ENCODE measurements at regions not wholly inside any gene's neighbourhood (a gene's known extent, or its start where the extent isn't known, plus 50 kb on each side); places are given as distances from the start of the nearest gene placed in this dataset.
"Not testable (repeated sequence)": the region's sequence is repeated elsewhere in the genome, so short reads cannot be mapped to it uniquely, and the experiment has no call there.

DNA sequence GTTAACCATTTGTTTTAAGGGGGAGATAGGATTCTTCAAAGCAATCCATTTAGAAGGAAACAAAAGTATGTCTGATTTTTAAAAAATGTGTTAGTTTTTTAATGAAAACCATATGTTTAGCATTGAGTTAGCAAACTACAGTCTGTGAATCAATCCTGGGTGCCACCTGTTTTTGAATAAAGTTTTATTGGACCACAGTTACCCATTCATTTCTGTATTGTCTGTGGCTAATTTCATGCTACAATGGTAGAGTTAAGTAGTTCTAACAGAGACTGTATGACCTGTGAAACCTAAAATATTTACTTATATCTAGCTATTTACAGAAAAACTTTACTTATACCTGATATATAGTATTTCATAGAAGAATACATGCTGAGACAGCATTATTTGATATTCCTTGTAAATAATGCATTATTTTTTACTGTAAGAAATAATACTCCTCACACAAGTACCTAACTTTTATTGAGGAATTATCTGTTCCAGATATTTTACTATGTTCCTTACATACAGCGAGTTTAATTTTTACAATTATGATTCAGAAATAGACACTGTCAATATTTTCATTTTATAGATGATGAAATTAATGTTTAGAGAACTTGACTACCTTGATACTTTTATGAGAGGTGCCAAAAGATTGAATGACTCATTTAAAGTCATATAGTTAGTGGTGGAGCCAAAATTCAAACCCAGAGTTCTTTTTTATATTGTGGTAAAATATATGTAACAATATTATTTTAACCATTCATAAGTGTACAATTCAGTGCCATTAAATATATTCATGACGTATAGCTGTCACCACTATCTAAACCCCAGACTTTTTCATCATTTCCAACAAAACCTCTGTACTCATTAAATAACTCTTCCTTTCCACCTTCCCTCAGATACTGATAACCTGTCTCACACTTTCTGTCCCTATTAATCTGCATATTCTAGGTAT lies 122.0 kb downstream of the GLUD2 start:
- DNase-seq (ENCODE audit: low read depth in 2 of 2, low spot score in 1 of 2), result no peak

DNA sequence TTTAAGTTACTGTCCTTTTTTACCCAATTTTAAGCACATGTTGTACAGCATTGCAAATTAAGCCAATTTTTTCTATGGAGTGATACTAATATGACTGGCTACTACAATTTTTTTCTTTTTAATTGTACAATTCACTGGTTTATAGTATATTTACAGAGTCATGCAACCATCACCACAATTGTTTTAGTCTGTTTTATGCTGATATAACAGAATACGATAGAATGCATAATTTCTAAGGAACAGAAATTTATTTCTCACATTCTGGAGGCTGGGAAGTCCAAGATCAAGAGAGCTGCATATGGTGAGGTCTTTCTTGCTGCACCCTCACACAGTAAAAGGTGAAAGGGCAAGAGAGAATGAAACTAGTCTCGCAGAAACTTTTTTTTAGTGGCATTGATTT lies 125.3 kb downstream of the GLUD2 start:
- no peak for DNase-seq (ENCODE audit: low read depth in 2 of 2, low spot score in 1 of 2)

DNA sequence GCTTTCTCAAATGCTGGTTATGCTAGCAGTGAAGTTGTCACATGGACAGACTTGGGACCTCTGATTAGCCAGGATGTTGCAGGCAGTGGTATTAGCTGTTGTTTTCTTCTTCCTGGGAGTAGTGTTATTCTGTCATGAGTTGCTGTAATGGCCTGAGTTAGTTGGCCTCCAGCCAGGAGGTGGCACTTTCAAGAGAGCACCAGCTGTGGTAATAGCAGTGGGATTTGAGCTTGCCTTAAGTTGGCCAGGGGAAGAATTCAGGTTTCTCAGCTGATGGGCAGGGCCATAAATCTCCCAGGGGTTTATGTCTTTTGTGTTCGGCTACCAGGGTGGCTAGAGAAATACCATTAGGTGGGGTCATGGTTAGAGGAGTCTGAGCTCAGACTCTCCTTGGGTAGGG lies 132.6 kb downstream of the GLUD2 start:
- DNase-seq (ENCODE audit: low read depth in 2 of 2, low spot score in 1 of 2), result no peak

DNA sequence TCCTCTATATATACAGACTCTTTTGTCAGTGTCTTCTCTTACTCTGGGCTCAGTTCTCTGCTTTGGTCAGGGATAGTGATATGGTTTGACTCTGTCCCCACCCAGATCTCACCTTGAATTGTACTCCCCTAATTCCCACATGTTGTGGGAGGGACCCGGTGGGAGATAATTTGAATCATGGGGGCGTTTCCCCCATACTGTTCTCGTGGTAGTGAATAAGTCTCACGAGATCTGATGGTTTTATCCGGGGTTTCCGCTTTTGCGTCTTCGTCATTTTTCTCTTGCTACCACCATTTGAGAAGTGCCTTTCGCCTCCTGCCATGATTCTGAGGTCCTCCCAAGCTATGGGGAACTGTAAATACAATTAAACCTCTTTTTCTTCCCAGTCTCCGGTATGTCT lies 144.4 kb downstream of the GLUD2 start:
- no peak for DNase-seq (ENCODE audit: low read depth in 2 of 2, low spot score in 1 of 2)

DNA sequence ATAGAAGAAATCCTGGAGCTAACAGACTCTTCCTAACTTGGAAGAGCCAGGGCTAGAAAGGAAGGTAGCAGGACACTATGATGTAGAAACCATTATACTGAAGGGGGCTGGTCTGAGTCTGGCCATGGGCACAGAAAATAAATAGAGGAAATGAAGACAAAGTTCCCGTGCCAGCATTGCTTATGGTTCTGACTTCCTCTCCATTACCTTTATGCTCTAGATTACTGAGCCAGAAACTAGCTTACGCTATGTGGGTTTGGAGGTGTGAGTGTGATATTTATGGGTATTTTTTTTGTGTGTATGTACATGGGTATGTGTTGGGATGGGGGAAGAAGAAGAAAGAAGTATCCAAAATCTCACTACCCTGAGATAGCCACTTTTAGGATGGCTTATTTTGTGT lies 148.3 kb downstream of the GLUD2 start:
- DNase-seq (ENCODE audit: low read depth in 2 of 2, low spot score in 1 of 2), result no peak

DNA sequence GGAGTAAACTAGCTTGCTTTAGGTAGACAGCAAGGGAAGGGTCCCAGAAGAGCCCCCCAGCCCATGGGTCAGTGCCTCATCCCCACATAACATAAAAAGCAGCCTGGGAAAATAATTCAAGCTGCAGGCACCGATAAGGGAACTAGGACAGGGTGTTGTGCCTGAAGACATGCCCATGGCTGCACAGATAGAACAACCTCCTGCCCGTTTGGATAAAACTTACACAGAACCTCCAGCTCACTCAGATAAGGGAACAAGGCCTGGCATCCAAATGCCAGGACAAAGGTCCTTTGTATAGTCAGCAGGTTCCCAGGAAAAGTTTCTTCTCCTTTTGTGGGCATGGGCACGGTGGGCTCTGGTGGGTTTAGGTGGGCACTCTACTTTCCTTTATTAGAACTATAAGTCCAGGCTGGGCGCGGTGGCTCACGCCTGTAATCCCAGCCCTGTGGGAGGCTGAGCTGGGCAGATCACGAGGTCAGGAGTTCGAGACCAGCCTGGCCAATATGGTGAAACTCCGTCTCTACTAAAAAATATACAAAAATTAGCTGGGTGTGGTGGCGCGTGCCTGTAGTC lies 149.5 kb downstream of the GLUD2 start:
- not testable (repeated sequence) for DNase-seq (ENCODE audit: low read depth in 2 of 2, low spot score in 1 of 2)

DNA sequence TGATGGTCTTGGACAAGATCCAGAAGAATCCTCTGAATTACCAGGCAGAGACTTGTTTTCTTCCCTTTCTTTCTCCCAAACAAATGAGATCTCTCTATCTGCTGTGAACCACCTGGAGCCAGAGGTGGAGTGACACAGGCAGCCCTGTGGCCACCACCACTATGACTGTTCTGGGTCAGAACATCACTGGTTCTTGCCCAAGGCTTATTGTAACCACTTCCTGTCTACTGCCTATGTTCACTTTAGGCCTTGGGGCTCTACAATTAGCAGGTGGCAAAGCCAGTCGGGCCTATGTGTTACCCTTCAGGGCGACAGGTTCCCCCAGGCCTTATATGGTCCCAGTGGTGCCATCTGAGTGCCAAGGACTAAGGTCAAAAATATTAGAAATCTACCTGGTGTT lies 161.2 kb downstream of the GLUD2 start:
- no peak for DNase-seq (ENCODE audit: low read depth in 2 of 2, low spot score in 1 of 2)

DNA sequence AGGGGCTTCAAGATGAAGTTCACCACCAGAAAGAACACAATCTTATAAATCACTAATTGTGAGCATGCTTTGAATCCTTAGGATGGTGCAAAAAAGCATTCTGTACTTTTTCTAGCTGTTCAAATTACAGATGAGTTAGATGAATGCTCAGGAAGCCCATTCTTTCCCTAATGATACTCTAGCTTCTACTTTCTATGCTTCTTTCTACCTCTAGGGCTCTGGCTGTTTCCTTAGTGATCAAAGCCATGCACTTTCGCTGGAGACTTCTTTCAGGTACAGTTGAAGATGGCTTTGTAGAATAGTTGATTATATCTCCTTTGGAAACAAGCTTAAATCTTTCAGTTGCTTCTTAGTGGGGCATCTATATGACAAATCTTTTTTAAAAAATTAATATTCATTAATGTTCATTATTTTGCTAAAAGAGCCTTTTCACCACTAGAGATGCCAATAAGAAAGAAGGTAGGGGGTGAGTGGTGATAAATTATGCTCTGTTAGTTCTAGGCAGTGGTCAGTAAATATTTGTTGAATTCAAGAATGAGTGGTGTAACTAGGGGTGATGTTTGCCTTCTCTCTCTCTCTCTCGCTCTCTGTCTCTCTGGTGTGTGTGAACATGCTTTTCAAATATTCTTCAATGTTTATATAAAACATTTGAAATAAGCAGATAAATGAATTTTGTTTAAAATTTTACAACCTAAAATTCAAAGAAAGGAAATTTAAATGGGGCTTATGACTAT lies 169.4 kb downstream of the GLUD2 start:
- no peak for DNase-seq (ENCODE audit: low read depth in 2 of 2, low spot score in 1 of 2)

DNA sequence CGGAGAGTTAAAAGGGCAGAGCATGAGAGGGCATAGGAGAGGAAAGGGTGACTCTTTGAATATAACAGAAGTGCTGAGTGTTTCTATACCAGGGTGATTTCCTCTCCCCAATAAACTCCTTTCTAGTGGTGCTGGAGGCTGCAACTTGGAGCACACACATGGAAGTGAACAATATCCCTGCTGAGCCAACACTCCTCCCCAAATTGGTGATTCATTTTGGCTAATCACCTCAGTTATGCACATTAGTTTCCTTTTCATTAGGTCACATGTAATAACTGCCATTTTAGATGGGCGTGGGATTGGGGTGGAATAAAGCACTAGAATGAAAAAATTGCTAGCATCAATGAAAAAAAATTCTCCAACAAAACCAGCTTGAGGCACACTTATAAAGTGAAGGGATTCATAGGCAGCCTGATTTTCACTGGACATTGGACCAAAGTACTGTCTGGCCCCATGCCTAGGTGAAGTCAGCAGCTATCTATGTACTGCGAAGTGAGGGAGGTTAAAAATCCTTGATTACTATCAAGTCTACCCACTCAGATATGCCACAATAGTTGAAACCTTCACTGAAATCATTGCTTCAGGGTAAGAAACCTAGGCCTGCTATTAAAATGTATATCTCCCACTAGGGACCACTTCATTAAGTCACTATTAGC lies 174.0 kb downstream of the GLUD2 start:
- no peak for DNase-seq (ENCODE audit: low read depth in 2 of 2, low spot score in 1 of 2)

DNA sequence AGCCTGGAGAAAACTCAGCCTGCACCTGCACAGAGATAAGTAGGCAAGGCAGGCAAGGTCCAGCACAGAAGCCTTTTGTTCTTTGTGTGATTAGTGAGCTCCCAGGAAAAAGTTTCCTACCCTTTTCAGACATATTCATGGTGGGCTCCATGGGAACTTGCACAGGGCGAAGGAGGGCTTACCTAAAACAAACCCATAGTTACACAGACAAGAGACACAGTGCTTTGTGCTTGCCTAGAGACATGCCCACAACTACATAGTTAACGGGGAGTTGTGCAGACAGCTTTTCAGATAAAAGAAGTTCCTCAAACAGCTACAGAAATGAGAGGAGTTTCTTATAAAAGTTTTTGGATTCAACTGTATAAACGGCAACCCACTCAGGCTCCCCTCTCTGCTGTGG lies 180.5 kb downstream of the GLUD2 start:
- DNase-seq (ENCODE audit: low read depth in 2 of 2, low spot score in 1 of 2), result no peak

DNA sequence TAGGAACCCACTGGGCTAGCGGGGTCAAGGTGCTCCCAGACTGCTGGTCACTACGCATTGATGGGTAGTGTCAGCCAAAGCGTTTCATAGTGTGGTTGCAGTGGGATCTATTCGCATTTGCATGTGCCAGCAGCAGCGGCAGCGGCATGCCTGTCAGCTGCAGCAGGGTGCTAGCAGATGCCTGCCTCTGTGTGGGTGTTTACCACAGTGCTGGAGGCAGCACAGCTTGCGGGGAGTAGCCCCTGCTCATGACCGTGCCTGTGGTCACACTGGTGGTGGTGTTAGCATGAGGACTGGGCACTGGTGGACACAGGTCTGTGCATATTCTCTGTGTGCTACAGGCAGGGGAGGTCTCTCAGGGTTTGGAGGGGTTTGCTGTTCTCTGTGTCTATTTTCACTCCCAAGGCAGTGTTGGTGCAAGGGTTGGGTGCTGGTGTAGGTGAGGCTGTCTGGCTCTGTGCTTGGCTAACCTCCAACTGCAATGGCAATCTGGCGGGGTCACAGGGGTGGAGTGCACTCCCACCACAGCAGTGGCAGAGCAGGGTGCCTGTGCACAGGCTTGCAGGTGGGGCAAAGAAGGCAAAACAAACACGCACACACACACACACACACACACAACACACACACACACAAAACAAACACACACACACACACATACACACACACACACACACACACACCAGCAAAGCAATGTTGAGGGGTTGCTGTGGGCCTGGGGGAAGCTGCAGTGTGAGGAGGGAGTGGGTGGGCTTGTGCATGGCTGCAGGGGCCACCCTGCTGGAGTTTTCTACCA lies 184.4 kb downstream of the GLUD2 start:
- DNase-seq (ENCODE audit: low read depth in 2 of 2, low spot score in 1 of 2), result no peak

DNA sequence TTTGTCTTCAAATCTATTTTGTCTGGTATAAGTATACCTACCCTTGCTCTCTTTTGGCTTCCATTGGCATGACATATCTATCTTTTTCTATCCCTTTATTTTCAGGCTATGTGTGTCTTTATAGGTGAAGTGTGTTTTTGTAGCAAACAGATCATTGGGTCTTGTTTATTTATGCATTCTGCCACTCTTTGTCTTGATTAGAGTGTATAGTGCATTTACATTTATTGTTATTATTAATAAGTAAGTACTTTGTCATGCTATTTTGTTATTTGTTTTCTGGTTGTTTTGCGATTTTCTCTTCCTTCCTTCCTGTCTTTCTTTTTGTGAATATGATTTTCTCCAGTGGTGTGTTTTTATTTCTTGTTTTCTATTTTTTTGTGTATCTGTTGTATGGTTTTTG lies 188.6 kb downstream of the GLUD2 start:
- DNase-seq (ENCODE audit: low read depth in 2 of 2, low spot score in 1 of 2), result no peak

DNA sequence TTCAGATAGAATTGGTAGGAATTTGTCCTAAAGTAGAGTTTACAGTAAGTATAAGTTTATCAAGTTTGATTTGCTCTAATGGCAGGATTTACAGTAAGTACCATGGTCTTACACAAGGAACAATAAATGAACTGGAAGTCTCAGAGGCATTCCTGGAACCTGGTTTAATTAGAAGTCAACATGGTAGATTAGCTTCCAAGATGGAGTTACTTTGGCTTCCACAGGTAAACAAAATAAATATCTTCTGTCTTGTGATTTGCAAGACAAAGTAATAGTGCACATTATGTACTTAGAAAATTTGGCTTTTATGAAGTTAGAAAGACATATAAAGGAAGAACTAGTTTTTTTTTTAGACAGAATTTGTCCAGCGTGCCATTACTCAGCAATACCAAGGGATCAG lies 190.7 kb downstream of the GLUD2 start:
- DNase-seq (ENCODE audit: low read depth in 2 of 2, low spot score in 1 of 2), result no peak

DNA sequence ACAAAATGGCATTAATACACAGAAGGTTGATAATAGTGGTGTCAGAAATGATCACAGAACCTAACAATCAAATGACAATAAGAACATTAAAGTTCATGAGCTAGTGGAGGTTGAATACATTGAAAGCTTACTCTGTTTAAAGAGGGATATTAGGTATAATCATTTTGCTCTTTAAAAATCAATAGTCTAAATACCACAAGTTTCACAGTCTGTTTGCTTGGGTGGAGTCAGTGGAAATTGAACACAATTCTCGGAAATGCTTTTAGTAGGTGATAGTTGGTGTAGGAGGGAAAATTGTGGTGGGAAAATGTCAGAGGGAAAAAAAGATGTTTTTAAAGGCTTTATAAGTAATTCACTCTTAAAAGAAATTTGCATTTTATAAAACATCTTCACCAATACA lies 197.1 kb downstream of the GLUD2 start:
- DNase-seq (ENCODE audit: low read depth in 2 of 2, low spot score in 1 of 2), result no peak

DNA sequence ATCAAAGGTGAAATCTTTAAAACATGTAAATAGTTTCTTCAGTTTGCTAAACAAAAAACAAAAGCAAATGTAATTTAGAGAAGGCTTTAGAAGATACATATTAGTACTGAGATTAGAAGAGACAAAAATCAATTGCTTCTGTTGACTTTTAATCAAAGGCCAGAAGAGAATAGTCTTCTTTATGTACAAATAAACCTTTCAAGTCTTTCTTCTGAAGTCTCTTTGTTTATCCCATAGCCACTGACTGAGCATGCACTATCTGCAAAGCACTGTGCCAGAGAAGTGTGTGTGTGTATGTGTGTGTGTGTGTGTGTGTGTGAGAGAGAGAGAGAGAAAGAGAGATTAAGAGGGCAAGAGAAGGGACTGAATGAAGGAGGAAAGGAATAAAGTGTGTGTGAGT lies 198.4 kb downstream of the GLUD2 start:
- DNase-seq (ENCODE audit: low read depth in 2 of 2, low spot score in 1 of 2), result no peak

DNA sequence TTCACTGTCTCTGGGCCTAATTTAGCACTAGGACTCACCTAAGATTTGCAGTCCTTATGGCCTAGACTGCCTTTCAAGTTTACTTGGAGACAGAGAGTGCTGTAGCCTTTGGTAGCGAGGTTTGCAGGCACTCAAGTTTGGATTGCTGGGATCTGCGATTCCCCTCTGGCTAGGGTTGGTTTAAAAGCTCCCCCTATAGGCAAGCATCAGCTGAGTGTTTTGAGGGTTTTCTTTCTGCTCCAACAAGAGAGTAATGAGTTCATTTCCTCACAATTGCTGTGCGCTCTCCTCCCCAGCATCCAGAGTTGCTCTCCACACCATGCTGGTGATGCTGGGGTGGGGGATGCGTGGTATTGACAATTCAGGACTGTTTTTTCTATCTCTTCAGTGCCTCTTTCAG lies 206.9 kb downstream of the GLUD2 start:
- DNase-seq (ENCODE audit: low read depth in 2 of 2, low spot score in 1 of 2), result no peak

DNA sequence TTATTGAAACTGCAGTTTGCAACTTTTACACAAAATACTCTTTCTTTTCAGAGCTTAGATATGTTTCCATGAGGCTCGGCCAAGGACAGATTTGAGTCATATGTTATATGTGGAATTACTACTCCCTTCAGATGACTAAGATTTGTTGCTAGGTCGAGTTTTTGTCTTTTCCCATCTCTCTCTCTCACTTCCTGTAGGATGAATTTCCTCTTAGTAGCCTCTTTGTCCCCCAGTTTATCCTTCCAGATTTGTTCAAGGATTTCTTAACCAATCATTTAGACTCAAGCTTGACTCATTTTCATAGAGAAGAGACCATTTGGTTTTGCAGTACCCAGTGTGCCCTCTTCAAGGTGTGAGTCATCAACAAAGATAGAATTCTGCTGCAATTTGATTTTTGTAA lies 209.2 kb downstream of the GLUD2 start:
- no peak for DNase-seq (ENCODE audit: low read depth in 2 of 2, low spot score in 1 of 2)

DNA sequence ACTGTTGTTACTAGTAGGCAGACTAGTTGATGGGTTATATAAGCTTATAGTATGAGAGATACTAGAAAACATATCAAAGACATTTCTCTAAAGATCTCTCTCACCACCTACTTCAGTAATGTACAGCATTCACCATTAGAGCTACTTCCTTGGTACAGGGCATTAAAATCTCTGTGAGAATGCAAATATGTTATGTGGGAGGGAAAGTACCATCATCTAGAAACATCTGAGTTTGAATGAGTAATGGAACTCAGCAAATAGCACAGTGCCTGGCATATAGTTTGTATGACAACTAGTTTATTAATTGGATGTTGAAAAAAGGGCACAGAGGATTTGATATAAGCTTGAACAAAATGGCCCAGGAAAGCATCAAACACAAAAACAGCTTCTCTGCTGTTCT lies 211.1 kb downstream of the GLUD2 start:
- DNase-seq (ENCODE audit: low read depth in 2 of 2, low spot score in 1 of 2), result no peak

DNA sequence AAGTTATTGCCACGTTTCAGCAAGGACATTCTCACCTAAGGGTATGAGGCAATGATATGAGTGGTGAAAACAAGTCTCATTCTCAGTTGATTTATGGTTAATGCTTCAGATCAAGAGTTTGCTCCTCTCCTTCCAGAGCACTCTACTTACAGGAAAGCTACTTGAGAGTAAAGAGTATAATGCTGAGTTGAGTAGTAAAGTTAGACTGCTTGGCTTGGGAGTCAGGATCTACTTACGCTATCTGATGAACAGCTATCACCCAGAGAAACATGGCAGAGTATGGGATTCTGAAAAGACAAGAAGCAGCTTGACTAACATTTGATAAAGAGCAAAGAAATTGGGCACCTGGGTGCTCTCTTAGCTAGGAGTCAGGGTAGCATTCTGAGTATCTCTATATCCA lies 211.8 kb downstream of the GLUD2 start:
- DNase-seq (ENCODE audit: low read depth in 2 of 2, low spot score in 1 of 2), result no peak

DNA sequence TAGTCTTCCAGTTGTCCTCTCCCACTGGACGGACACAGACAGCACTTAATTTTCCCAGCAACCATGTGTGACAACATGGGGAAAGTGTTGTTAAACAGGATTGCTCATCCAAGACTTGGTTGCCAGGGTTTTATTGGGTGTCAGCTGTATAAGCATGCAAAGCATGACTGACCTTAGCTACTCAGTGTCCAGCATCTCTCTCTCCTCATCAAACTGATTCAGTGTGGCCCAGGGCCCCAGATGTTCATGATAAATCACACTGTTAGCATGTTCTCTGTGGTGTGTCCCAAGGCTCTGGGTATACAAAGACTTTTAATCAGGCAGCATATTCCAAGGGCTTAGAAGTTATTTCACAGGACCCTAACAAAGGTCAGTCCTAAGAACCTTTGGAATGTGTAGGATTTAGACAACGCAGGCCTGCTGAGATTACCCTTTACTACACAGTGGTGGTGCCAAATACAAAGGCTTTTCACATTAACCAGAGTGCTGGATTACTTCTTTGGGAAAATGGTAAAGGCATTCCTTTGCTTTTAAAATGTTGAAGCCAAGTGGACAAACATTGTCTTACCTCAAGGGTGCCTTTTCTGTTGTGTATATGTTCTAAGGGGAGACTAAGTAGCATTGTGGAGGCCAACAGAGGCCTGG lies 213.3 kb downstream of the GLUD2 start:
- DNase-seq (ENCODE audit: low read depth in 2 of 2, low spot score in 1 of 2), result no peak
